Stomach (tissue), 8 donors: ENCODE measurements at regions not wholly inside any gene's neighbourhood (a gene's known extent, or its start where the extent isn't known, plus 50 kb on each side); places are given as distances from the start of the nearest gene placed in this dataset.

Source experiments
- DNase-seq, 2 donors: peaks; one replicate each; pipeline versions ENCODE4 v3.0.0 to v3.0.0-alpha.2; 2013 to 2019
- H3K27ac ChIP-seq, 5 donors: fragments of 200-600 bp in 4 of 5; sonication (generic) in 4 of 5; one replicate each; pipeline ENCODE4 v1.5.1; 2013 to 2019; ENCODE audit warnings: mild to moderate bottlenecking in 1 of 5, moderate library complexity in 1 of 5
- H3K27me3 ChIP-seq, 3 donors: fragments of 200-600 bp; sonication (generic); one replicate each; pipeline ENCODE4 v1.5.1; 2017 to 2019; ENCODE audit warnings: mixed run types in 1 of 3
- H3K36me3 ChIP-seq, 4 donors: fragments of 200-600 bp; sonication (generic); 1 replicate in 3 of 4; 2 replicates in 1 of 4; pipeline ENCODE4 v1.5.1; 2016 to 2019
- H3K4me1 ChIP-seq, 4 donors: fragments of 200-600 bp; sonication (generic); one replicate each; pipeline ENCODE4 v1.5.1; 2016 to 2019
- H3K4me3 ChIP-seq, 4 donors: fragments of 200-600 bp; sonication (generic) in 3 of 4; one replicate each; pipeline ENCODE4 v1.5.1; 2016 to 2019; ENCODE audit warnings: mild to moderate bottlenecking in 1 of 4
- H3K9me3 ChIP-seq, 4 donors: fragments of 200-600 bp; sonication (generic); one replicate each; pipeline ENCODE4 v1.5.1; 2016 to 2019
- EP300 ChIP-seq: sonication (generic); formaldehyde crosslinking; IDR thresholded peaks from one replicate; pipeline ENCODE4 v1.6.1; 2017; ENCODE audit warnings: antibody characterized with exemption
- POLR2A ChIP-seq, 4 donors: fragments of 450-650 bp; IDR thresholded peaks; one replicate each; pipeline ENCODE4 v1.6.1; 2016; ENCODE audit warnings: antibody characterized with exemption in 4 of 4, control low read depth in 2 of 4, mild to moderate bottlenecking in 1 of 4, moderate library complexity in 1 of 4
- POLR2AphosphoS5 ChIP-seq, 3 donors: sonication (generic); formaldehyde crosslinking; IDR thresholded peaks; one replicate each; pipeline ENCODE4 v1.6.1; 2016; ENCODE audit warnings: antibody characterized with exemption in 3 of 3
- WGBS, 5 donors: extraction: QIAGEN DNeasy Blood & Tissue Kit in 3 of 5; methylation state at CpG; one replicate each; pipeline versions ENCODE4 v1.1.5 to v1.1.7; 2013 to 2018; 5-methylcytosine and 5-hydroxymethylcytosine counted together
- intact Hi-C: fragments of 100-400 bp; cut with DNase I; formaldehyde crosslinking; loops from one replicate; pipeline ENCODE4 v1.15.1; 2023; ENCODE audit warnings: low total_unique reads
- TF ChIP-seq, protein P1 (sequence below), 7 experiments: fragments of 450-650 bp in 4 of 7; fragments of 200-600 bp in 3 of 7; sonication (generic) in 3 of 7; IDR thresholded peaks; one replicate each; pipeline ENCODE4 v1.5.1; 2016 to 2019; ENCODE audit warnings: antibody characterized with exemption in 7 of 7, control low read depth in 2 of 7, mild to moderate bottlenecking in 1 of 7
- donor health status: healthy with polysubstance abuse.
- donor health status: Bipolar disorder and iron deficiency.
- donor health status: healthy.

DNA sequence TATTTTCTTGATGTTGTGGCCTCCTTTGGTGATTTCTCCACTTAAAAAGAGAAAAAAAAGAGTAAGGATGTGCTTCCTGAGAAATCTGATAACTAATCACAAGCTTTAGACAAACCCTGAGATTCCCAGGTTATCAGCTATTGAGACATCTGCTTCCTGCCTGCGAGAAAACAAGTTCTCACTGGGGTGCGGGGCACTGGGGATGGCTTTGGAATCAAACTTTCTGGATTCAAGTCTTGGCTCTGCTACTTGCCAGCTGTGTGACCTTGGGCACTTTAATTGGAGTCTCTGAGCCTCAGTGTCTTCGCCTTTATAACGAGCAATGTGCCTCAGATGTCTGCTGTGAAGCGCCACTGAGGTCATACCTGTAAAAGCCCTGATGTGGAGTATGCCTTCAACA lies 152.5 kb upstream of the NAV2 start:
- intact Hi-C loops: loop anchor here (5.0 kb wide), 2 partner anchors 182 to 347 kb away; no protein-coding TSS in a partner anchor
- H3K27me3 ChIP-seq: no peaks in the 10 kb centered on the region
- H3K4me1 ChIP-seq: peaks cover 9 to 14% (median 10%) of the 10 kb centered on the region in 4 donors
- no peak for DNase-seq
- no peaks in the 10 kb centered on the region for H3K9me3 ChIP-seq
- TF ChIP-seq POLR2A (IDR thresholded peaks at IDR 0.05): no peak
- TF ChIP-seq, protein P1, sequence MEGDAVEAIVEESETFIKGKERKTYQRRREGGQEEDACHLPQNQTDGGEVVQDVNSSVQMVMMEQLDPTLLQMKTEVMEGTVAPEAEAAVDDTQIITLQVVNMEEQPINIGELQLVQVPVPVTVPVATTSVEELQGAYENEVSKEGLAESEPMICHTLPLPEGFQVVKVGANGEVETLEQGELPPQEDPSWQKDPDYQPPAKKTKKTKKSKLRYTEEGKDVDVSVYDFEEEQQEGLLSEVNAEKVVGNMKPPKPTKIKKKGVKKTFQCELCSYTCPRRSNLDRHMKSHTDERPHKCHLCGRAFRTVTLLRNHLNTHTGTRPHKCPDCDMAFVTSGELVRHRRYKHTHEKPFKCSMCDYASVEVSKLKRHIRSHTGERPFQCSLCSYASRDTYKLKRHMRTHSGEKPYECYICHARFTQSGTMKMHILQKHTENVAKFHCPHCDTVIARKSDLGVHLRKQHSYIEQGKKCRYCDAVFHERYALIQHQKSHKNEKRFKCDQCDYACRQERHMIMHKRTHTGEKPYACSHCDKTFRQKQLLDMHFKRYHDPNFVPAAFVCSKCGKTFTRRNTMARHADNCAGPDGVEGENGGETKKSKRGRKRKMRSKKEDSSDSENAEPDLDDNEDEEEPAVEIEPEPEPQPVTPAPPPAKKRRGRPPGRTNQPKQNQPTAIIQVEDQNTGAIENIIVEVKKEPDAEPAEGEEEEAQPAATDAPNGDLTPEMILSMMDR (IDR thresholded peaks at IDR 0.05): no peak
- no peak for TF ChIP-seq EP300
- TF ChIP-seq POLR2AphosphoS5 (IDR thresholded peaks at IDR 0.05): no peak
- WGBS, 5 donors: 46 to 70% (median 56%) methylated on average over 5 of the region's 5 CpGs
- H3K36me3 ChIP-seq: no peaks in the 10 kb centered on the region
- H3K4me3 ChIP-seq: no peak overlapping the region
- H3K27ac ChIP-seq: no peak overlapping the region

DNA sequence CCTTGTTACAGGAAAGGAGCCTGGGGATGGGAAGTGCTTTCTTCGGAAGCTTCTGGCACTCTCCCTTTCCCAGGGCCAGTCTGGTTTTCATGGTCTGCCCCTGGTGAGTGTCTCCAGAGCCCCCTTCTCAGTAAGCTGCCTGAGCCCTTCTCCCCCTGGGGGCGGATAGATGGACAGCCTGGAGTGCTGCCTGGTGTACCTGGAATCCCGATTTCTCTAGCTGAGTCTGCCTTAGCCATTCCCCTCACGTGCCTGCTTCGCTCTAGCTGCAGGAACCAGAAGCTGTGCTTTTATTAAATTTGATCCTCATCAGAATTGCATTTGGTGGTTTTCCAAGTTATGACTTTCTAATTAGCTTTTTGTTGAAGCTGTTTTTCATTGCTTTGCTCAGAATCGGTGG lies 152.9 kb upstream of the NAV2 start:
- H3K4me3 ChIP-seq: no peak overlapping the region
- H3K27ac ChIP-seq: no peak overlapping the region
- H3K36me3 ChIP-seq: no peaks in the 10 kb centered on the region
- H3K9me3 ChIP-seq: no peaks in the 10 kb centered on the region
- intact Hi-C loops: loop anchor here (5.0 kb wide), 3 partner anchors 183 to 573 kb away; no protein-coding TSS in a partner anchor
- TF ChIP-seq, protein P1 (IDR thresholded peaks at IDR 0.05): no peak
- no peak for TF ChIP-seq POLR2AphosphoS5 (IDR thresholded peaks at IDR 0.05)
- 76 to 86% (median 79%) methylated on average over 6 of the region's 6 CpGs for WGBS, 5 donors
- DNase-seq: no peak
- H3K4me1 ChIP-seq: peaks cover 9 to 14% (median 10%) of the 10 kb centered on the region in 4 donors
- H3K27me3 ChIP-seq: no peaks in the 10 kb centered on the region

GRCh38 chr11:19558189-19558986 lies 154.2 kb upstream of the NAV2 start:
- Histone ChIP-seq H3K9me3 (no peaks in the 10 kb centered on the region), H3K36me3 (no peaks in the 10 kb centered on the region), H3K27me3 (no peaks in the 10 kb centered on the region), H3K4me1 (peaks cover 0 to 6% (median 3%) of the 10 kb centered on the region in 4 donors), H3K4me3 (no peak overlapping the region), H3K27ac (no peak overlapping the region)
- intact Hi-C loops: loop anchor here (5.0 kb wide), 1 partner anchor 574 kb away; no protein-coding TSS in a partner anchor
- 82 to 92% (median 90%) methylated on average over 10 to 12 of the region's 12 CpGs for WGBS, 5 donors
- no peak for TF ChIP-seq POLR2A (IDR thresholded peaks at IDR 0.05)
- no peak for TF ChIP-seq EP300
- no peak for DNase-seq

DNA sequence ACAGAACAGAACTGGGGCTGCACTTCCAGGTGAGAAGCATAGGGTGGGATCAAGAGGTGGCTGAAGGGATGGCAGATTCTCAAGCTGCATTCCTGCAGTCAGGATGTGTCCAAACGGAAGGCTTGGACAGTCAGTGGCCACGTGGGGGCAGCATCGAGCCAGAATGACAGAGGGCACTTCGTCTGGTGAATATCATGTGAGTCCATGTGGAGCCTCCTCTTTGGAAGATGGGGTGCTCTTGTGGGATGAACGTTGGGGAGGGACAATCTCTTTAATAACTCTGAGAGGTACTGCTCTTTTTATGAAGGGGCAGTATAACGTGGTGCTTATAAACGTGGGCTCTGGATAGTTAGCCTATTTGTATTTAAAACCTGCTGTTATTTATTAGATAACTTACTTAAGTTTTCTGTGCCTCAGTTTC lies 154.9 kb upstream of the NAV2 start:
- TF ChIP-seq EP300 (no peak), POLR2AphosphoS5 (IDR thresholded peaks at IDR 0.05) (peak in 1 of 3 donors; percentile 51), POLR2A (IDR thresholded peaks at IDR 0.05) (no peak)
- TF ChIP-seq, protein P1 (IDR thresholded peaks at IDR 0.05): peak in 5 of 7 experiments; percentile 76 to 85 (median 77)
- intact Hi-C loops: loop anchor here (5.0 kb wide), 1 partner anchor 575 kb away; no protein-coding TSS in a partner anchor

More for the DNA sequence above, 154.9 kb upstream of the NAV2 start:
- H3K9me3 ChIP-seq: no peaks in the 10 kb centered on the region
- H3K36me3 ChIP-seq: no peaks in the 10 kb centered on the region
- H3K4me1 ChIP-seq: peaks cover 0 to 10% (median 3%) of the 10 kb centered on the region in 4 donors
- no peak overlapping the region for H3K27ac ChIP-seq
- peak; percentile 81 to 89 for DNase-seq
- no peaks in the 10 kb centered on the region for H3K27me3 ChIP-seq
- H3K4me3 ChIP-seq: no peak overlapping the region
- WGBS, 5 donors: 4 to 8% (median 7%) methylated on average over 7 of the region's 7 CpGs
